H1 (cell line): ENCODE measurements at regions not wholly inside any gene's neighbourhood (a gene's known extent, or its start where the extent isn't known, plus 50 kb on each side); places are given as distances from the start of the nearest gene placed in this dataset.

ENCODE experiments used
- ASH2L ChIP-seq: fragments of 200-600, 300-600 bp; sonication (generic); IDR thresholded peaks from one replicate; pipeline ENCODE4 v1.7.1; 2017; ENCODE audit warnings: low read length
- BACH1 ChIP-seq: IDR thresholded peaks from 2 replicates; pipeline ENCODE4 v1.6.1; 2012; ENCODE audit warnings: low read length, improper control_type of control experiment
- CEBPB ChIP-seq: IDR thresholded peaks from 2 replicates; pipeline ENCODE4 v1.6.1; 2012; ENCODE audit warnings: low read depth, low read length
- CHD7 ChIP-seq: fragments of 300-600 bp; sonication (generic); IDR thresholded peaks from 2 replicates; pipeline ENCODE4 v1.7.1; 2012; ENCODE audit warnings: low read length, moderate library complexity, mild to moderate bottlenecking, inconsistent platforms; ENCODE audit not compliant: insufficient replicate concordance
- CTBP2 ChIP-seq: IDR thresholded peaks from 2 replicates; pipeline ENCODE4 v1.7.0; 2011; ENCODE audit warnings: borderline replicate concordance, mild to moderate bottlenecking, moderate library complexity, mixed read lengths, low read length; ENCODE audit not compliant: insufficient read depth, insufficient read length
- HDAC6 ChIP-seq: IDR thresholded peaks from one replicate; pipeline ENCODE4 v1.7.1; 2012; ENCODE audit warnings: low read depth, mild to moderate bottlenecking, inconsistent platforms, low read length, moderate library complexity
- JUND ChIP-seq: IDR thresholded peaks from 2 replicates; pipeline ENCODE4 v1.6.1; 2011; ENCODE audit warnings: mild to moderate bottlenecking, improper control_type of control experiment, low read length
- KDM1A ChIP-seq: fragments of 200-600, 300-600 bp; sonication (generic); IDR thresholded peaks from 2 replicates; pipeline ENCODE4 v1.7.1; 2016; ENCODE audit warnings: mild to moderate bottlenecking, low read length, borderline replicate concordance
- RAD21 ChIP-seq, 2 experiments: IDR thresholded peaks in 1 of 2; conservative IDR thresholded peaks in 1 of 2; 2 replicates each; pipeline ENCODE4 v1.6.1; 2011; ENCODE audit warnings: low read depth in 2 of 2, low read length in 2 of 2, improper control_type of control experiment in 1 of 2, inconsistent platforms in 1 of 2, mild to moderate bottlenecking in 1 of 2, moderate library complexity in 1 of 2
- RXRA ChIP-seq: IDR thresholded peaks from 2 replicates; pipeline ENCODE4 v1.6.1; 2011; ENCODE audit warnings: low read depth, mild to moderate bottlenecking, low read length, moderate library complexity; ENCODE audit not compliant: insufficient read depth
- SIRT6 ChIP-seq: IDR thresholded peaks from one replicate; pipeline ENCODE4 v1.7.1; 2012; ENCODE audit warnings: low read length, inconsistent platforms
- SP1 ChIP-seq: IDR thresholded peaks from 2 replicates; pipeline ENCODE4 v1.6.1; 2011; ENCODE audit warnings: low read depth, low read length
- SUZ12 ChIP-seq: fragments of 200-600 bp; sonication (generic); IDR thresholded peaks from 2 replicates; pipeline ENCODE4 v1.6.1; 2012; ENCODE audit warnings: mild to moderate bottlenecking, inconsistent platforms, low read length, moderate library complexity, mixed read lengths

GRCh38 chr13:85631801-85632200 is 167.4 kb downstream of the SLITRK6 start (continued):
- TF ChIP-seq CHD7, result no peak
- TF ChIP-seq ASH2L, result no peak
- no peak for TF ChIP-seq CEBPB
- no peak for TF ChIP-seq RAD21 (IDR thresholded peaks at IDR 0.05 in 1 of 2, conservative IDR thresholded peaks at IDR 0.05 in 1 of 2; ENCODE audit: low read depth in 2 of 2, low read length in 2 of 2)
- TF ChIP-seq JUND, result no peak
- no peak for TF ChIP-seq BACH1
- no peak for TF ChIP-seq SUZ12
- no peak for TF ChIP-seq SP1
- TF ChIP-seq KDM1A, result no peak
- TF ChIP-seq SIRT6, result no peak
- no peak for TF ChIP-seq HDAC6
- TF ChIP-seq CTBP2, result no peak
- no peak for TF ChIP-seq RXRA
